ENCODE measurements at regions not wholly inside any gene's neighbourhood (a gene's known extent, or its start where the extent isn't known, plus 50 kb on each side); places are given as distances from the start of the nearest gene placed in this dataset.

- Mint-ChIP-seq H3K27ac (ENCODE audit: unreplicated experiment) (no peak overlapping the region), H3K4me3 (ENCODE audit: unreplicated experiment) (no peak overlapping the region), H3K27me3 (ENCODE audit: unreplicated experiment) (no peaks in the 10 kb centered on the region), H3K4me1 (ENCODE audit: unreplicated experiment) (peaks cover 3% of the 10 kb centered on the region), H3K9me3 (ENCODE audit: unreplicated experiment) (no peaks in the 10 kb centered on the region), H3K36me3 (ENCODE audit: low read depth, unreplicated experiment) (no peaks in the 10 kb centered on the region)
- DNase-seq (ENCODE audit: low spot score) = no peak
- TF ChIP-seq CTCF (IDR thresholded peaks at IDR 0.05; ENCODE audit: unreplicated experiment) = no peak
These were observed 533.6 kb downstream of the GATA3 start for GRCh38 chr10:8588135-8588534.

GRCh38 chr10:8590518-8590917 lies 536.0 kb downstream of the GATA3 start:
- no peaks in the 10 kb centered on the region for H3K4me1 Mint-ChIP-seq (ENCODE audit: unreplicated experiment)
- no peaks in the 10 kb centered on the region for H3K27me3 Mint-ChIP-seq (ENCODE audit: unreplicated experiment)
- H3K27ac Mint-ChIP-seq (ENCODE audit: unreplicated experiment) = no peak overlapping the region
- TF ChIP-seq CTCF (IDR thresholded peaks at IDR 0.05; ENCODE audit: unreplicated experiment) = no peak
- H3K9me3 Mint-ChIP-seq (ENCODE audit: unreplicated experiment) = no peaks in the 10 kb centered on the region
- H3K36me3 Mint-ChIP-seq (ENCODE audit: low read depth, unreplicated experiment) = no peaks in the 10 kb centered on the region
- H3K4me3 Mint-ChIP-seq (ENCODE audit: unreplicated experiment) = no peak overlapping the region
- no peak for DNase-seq (ENCODE audit: low spot score)

GRCh38 chr10:8591640-8592039 lies 537.2 kb downstream of the GATA3 start:
- TF ChIP-seq CTCF (IDR thresholded peaks at IDR 0.05; ENCODE audit: unreplicated experiment) = no peak
- no peak overlapping the region for H3K27ac Mint-ChIP-seq (ENCODE audit: unreplicated experiment)
- no peak for DNase-seq (ENCODE audit: low spot score)
- no peaks in the 10 kb centered on the region for H3K36me3 Mint-ChIP-seq (ENCODE audit: low read depth, unreplicated experiment)
- H3K4me1 Mint-ChIP-seq (ENCODE audit: unreplicated experiment) = no peaks in the 10 kb centered on the region
- no peaks in the 10 kb centered on the region for H3K27me3 Mint-ChIP-seq (ENCODE audit: unreplicated experiment)
- H3K9me3 Mint-ChIP-seq (ENCODE audit: unreplicated experiment) = no peaks in the 10 kb centered on the region
- no peak overlapping the region for H3K4me3 Mint-ChIP-seq (ENCODE audit: unreplicated experiment)

GRCh38 chr10:8594176-8594575 lies 539.7 kb downstream of the GATA3 start:
- H3K4me3 Mint-ChIP-seq (ENCODE audit: unreplicated experiment) = no peak overlapping the region
- H3K27ac Mint-ChIP-seq (ENCODE audit: unreplicated experiment) = no peak overlapping the region
- DNase-seq (ENCODE audit: low spot score) = no peak
- TF ChIP-seq CTCF (IDR thresholded peaks at IDR 0.05; ENCODE audit: unreplicated experiment) = no peak
- H3K27me3 Mint-ChIP-seq (ENCODE audit: unreplicated experiment) = no peaks in the 10 kb centered on the region
- no peaks in the 10 kb centered on the region for H3K4me1 Mint-ChIP-seq (ENCODE audit: unreplicated experiment)
- H3K36me3 Mint-ChIP-seq (ENCODE audit: low read depth, unreplicated experiment) = no peaks in the 10 kb centered on the region
- H3K9me3 Mint-ChIP-seq (ENCODE audit: unreplicated experiment) = no peaks in the 10 kb centered on the region

GRCh38 chr10:8594711-8595110 lies 540.2 kb downstream of the GATA3 start:
- no peak for DNase-seq (ENCODE audit: low spot score)
- Mint-ChIP-seq H3K27ac (ENCODE audit: unreplicated experiment) (no peak overlapping the region), H3K4me3 (ENCODE audit: unreplicated experiment) (no peak overlapping the region), H3K4me1 (ENCODE audit: unreplicated experiment) (no peaks in the 10 kb centered on the region), H3K36me3 (ENCODE audit: low read depth, unreplicated experiment) (no peaks in the 10 kb centered on the region), H3K27me3 (ENCODE audit: unreplicated experiment) (no peaks in the 10 kb centered on the region), H3K9me3 (ENCODE audit: unreplicated experiment) (no peaks in the 10 kb centered on the region)
- no peak for TF ChIP-seq CTCF (IDR thresholded peaks at IDR 0.05; ENCODE audit: unreplicated experiment)
